ENCODE measurements at regions not wholly inside any gene's neighbourhood (a gene's known extent, or its start where the extent isn't known, plus 50 kb on each side); places are given as distances from the start of the nearest gene placed in this dataset.

DNA sequence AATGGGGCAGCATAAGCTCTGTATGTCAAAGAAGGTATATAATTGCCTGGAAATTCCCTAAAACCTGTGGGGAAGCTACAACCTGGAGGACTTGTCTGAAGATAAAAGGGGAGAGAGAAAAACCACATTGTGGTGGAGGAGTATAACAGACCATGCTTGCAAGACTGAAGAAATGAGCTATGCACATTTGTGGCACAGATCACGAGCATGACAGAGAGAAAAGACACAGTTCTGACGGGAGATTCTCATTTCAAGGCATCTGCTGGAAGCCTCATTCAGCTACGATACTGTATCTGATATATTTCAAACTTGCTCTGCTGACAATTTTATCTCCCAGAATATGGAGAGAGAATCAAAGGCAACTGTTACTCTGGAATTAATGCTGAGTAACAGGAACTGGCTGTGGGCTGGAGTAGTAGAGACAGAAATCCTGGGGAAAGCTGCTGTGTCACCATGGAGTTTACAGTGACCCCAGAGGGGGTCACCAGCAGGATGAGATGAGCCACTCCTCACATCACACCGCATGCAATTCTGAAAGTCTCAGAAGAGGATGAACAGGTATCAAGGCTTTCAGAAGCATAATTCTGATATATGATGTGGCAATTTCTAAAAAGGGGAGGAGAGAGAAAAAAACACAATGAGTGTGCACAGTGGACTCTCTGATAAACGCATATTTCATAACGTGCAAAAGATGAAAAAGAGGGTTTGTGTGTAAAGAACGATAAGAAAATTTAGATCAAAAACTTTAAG, 528.8 kb downstream of the IRX1 start:
- DNase-seq (ENCODE audit: low read depth) = no peak

DNA sequence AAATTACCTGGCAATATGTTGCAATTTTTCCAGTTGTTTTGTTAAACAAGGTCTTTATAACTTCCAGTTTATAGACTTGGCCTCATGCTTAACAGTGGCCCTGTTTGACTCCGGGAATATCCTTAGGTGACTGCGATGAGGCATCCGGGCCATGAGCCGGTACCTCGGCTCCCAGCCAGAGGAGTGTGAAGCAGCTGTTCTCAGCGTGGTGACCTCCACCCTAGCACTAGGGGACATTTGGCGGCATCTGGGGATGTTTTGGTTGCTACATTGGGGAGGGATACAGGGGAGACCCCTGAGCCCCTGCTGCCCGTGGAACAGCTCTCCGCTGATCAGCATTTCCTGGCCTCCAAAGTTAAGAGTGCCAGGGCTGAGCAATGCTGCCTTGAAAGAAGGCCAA, 533.4 kb downstream of the IRX1 start:
- no peak for DNase-seq (ENCODE audit: low read depth)

DNA sequence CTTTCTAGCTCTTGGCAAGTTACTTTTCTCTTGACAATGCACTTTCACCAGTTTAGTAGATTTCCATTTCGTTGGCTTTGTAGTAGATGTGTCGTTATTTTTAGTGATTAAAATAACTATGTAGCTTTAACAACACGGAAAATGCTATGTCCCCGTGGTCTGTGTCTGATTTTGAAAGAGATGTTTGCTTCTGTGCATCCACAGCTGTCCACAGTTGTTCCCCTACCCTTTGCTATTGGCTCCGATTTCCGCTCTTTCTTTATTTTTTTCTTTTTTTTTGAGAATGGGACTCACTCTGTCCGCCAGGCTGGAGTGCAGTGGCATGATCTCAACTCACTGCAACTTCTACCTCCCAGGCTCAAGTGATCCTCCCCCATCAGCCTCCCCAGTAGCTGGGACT, 533.9 kb downstream of the IRX1 start:
- no peak for DNase-seq (ENCODE audit: low read depth)

DNA sequence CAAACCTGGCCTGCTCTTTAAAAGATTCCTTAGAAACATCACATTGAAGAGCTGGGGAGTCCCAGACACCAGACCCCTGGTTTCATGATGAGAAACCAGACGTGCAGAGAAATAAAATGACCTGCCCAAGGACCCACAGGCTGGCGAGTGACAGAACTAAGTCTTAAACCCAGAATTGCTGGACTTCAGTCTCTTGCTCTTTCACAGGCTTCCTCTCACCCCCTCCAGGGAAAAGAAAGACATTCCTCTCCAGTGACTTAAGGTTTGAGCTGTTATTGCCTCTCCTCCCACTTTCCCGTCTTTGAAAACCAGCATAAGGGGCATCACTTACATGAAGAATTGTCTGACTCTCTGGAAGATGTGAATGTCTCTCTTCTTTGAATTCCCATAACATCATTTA, 535.2 kb downstream of the IRX1 start:
- no peak for DNase-seq (ENCODE audit: low read depth)

DNA sequence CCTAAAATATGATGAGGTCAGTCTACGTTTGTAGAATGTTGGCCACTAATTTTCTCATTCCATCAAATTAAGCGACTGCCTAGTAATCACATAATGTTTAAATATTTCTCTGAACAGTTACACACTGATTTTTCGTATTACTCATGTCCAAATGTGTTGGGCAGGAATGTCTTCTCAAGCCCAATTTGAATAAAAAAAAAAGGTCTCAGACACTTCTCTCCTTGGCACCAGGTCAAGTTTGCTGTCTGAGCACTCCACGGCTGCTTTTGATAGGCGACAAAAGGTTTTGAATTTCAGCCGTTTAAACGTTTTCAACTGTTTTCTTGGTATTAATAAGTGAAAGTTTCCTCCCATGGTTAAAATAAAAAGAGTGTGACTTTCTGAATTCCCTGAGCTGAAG, 542.1 kb downstream of the IRX1 start:
- DNase-seq (ENCODE audit: low read depth) = no peak

DNA sequence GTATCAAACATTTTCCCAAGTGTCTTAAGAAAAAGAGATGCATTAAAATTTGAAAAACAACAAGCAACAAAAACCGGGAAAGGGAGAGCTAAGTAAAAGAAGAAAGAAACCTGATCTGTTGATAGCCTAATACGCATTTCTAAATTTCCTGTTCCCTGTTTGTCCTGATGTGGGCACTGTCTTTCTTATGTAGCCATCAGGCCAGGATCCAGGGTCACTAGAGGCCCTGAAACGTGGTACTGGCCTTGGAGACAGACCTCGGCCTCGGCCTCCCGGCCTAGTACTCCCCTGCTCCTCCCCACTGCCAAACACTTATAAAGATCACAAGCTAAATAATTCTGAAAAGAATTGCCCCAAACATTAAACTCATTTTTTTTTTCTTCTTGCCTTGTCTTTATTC, 547.2 kb downstream of the IRX1 start:
- no peak for DNase-seq (ENCODE audit: low read depth)

DNA sequence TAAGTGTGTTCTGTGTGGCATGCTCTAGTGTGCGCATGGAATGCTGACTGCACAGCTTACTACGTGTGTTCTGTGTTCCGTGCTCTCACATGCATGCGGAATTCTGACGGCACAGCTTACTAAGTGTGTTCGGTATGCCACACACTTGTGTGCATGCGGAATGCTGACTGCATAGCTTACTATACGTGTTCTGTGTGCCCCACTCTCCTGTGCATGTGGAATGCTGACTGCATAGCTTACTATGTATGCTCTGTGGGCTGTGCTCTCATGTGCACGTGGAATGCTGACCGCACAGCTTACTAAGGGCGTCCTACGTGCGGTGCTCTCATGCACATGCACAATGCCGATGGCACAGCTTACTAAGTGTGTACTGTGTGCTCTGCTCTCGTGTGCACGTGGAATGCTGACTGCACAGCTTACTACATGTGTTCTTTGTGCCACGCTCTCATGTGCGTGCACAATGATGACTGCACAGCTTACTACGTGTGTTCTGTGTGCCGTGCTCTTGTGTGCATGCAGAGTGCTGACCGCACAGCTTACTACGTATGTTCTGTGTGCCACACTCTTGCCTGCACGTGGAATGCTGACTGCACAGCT, 548.9 kb downstream of the IRX1 start:
- no peak for DNase-seq (ENCODE audit: low read depth)

DNA sequence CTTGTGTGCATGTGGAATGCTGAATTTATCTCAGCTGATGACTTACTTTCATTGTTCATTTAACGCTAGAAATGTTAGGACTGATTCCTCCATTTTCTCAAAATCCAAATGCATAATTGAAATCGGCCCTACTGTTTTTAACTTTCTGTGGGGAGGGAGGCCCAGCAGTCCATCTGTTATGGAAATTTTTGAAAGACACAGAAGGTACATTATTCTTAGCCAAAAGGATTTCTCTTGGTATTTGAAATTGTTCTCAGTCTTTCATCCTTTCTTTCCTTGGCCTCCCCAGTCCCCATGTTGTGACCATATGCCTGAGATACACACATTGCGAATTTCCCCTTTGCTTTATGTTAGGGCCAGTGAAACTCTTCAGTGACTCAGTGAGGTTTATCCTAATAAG, 549.9 kb downstream of the IRX1 start:
- no peak for DNase-seq (ENCODE audit: low read depth)

DNA sequence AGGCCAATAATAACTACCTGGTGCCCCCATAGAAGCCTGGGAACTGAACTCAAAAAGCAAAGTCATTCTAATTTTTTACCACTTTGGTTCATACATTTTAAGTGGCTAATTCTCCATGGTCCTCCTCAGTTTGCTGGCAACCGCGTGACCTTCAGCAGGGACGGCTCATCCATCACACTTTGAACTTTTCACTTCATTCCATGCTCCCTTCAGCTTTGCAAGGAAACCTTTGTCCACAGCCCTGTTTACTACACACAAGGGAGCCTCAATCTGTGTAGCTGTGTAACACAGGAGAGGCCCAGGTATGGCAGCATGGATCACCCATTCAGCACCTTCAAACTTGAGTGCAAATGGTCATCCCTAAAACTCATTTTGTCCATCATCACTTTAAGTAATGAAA, 552.4 kb downstream of the IRX1 start:
- DNase-seq (ENCODE audit: low read depth) = no peak

DNA sequence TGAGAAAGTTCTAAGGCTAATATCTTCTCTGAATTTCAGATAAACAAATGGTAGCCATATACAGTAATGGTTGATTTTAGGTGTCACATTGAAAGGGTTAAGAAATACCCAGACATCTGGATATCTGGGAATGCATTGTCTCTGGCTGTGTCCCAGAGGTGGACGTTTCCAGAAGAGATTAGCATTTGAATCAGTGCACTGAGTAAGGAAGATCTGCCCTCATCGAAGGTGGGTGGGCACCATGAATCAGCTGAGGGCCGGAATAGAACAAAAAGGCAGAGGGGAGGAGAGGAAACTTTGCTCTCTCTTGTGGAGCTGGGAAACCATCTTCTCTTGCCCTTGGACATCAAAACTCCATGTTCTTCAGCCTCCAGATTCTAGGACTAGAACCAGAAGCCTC, 554.4 kb downstream of the IRX1 start:
- no peak for DNase-seq (ENCODE audit: low read depth)

DNA sequence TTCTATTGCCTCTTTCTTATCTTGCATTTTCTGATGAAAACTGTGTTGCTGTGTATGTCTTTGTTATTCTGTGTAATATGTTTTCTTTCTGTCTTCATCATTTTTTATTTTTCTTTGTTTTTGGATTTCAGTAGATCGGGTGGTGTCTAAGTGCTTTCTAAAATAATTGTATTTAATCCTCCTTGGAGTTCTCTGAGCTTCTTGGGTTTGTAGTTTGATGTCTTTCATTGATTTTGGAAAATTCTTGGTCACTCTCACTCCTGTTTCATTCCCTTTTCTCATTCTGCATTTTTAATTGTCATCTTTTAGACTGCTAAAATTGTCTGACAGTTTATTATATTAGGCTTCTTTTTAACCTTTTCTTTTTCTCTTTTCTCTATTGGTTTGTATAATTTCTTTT, 560.5 kb downstream of the IRX1 start:
- no peak for DNase-seq (ENCODE audit: low read depth)

DNA sequence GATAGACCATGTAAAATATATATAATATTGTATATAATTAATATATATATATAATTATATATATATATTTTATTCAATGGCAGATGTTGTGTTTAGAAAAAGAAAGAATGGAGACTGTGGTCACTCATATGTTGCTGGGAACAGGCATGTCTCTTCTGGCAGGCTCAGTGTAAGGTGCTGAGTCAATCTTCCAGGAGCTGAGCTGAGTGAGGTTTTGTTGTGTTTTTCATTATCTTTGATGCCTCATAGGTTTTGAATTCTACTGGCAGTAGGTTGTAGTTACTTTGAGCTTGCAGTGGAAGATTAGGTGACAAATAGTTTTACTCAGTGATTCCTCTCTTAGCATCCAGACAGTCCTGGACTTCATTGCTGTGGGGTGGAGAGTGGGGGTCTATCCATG, 561.3 kb downstream of the IRX1 start:
- DNase-seq (ENCODE audit: low read depth) = no peak

DNA sequence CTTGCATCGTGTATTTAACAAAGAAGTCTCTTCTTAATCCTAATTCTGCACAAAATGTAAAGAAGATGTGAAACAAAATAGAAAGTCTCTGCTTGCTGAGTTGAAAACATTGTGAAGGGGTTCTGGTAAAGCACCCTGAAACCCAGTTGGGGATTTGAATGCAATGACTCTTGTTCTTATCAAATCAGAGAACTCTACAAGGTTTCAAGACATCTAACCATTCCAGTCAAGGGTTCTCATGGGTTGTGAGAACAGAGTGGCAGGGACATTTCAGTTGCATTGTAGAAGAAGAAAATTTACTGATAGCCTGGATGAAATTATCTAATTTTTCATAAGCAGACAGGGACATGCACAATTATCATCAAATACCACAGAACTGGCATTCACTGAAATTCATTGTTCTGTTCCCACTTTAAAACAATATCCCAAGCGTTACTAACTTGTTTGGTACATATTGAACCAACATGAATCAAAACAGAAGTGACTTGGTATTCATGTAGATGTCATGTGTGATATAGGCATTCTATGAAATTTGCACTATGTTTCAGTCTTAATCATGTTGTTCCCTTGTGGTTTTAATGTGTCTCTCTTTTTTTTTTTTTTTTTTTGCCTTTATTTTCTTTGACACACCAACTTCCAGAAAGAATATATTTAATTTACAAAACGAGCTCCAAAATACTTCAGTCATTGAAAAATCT, 563.3 kb downstream of the IRX1 start:
- DNase-seq (ENCODE audit: low read depth) = no peak

DNA sequence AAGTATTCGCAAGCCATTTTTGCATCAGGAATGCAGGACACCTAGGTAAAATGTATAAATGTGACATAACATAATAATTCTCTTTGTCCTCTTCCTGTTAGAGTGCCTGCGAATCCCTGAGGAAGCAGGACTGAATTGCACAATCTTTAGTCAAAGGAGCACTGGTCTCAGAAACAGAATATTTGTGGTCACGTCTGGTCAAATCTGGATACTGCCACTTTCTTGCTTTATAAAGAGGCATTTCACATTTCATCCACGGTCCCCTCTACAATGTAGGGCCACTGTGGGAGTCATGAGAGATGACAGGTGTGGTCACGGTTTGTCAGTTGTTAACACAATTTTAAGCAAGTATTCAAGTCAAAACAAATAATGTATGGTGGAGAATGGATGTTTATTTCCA, 564.0 kb downstream of the IRX1 start:
- DNase-seq (ENCODE audit: low read depth) = no peak

DNA sequence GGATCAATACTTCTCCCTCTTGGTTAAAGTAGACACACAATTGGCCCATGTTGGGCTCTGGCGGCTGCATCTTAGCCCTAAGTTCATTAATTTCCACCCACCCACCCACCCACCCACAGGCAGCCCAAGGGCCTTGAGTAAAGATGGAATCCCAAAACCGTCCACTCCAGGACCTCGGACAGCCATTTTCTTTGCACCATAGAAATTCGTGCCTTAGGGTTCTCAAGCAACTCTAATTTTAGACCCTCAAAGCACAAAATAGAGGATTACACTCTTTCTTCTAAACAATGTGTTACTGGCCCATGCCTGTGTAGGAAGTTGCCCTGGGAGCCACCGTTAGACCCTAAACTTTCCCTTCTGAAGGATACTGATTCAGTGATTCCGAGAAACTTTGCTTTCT, 568.5 kb downstream of the IRX1 start:
- DNase-seq (ENCODE audit: low read depth) = no peak

DNA sequence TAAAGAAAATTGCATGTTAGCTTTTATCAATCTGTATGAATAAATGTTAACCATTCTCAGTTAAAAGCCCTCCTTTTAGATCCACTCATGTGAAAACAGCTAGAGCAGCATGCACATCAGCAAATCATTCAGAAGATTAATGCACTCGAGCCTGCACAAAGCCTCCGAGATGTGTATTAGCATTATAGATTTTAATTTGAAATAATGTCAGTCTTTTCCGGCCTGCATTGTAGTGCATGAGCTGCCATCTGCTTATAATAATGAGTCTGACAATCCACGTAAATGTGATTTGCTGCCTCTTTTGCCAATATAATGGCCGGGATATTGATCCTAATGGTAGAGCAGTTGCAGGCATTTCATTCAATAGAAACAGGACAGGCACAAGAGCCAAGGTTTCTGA, 585.1 kb downstream of the IRX1 start:
- DNase-seq (ENCODE audit: low read depth) = no peak

DNA sequence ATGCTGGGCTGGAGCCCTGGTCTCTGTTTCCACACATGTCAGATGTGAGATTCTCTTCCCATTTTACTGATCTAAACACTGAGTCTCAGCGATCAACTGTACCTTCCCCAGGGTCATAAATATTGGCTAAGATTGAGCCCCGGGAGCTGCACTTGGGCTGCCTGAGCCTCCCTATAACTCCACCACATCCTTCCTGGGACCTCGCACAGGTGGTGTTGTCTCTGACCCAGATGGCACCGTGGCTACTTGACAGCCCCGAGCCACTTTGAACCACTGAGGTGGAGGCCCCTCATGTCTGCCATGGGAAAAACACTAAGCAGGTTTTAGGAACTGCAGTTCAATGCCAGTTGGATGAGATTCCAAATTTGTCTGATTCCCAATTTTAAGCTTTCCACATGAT, 586.5 kb downstream of the IRX1 start:
- DNase-seq (ENCODE audit: low read depth) = no peak

DNA sequence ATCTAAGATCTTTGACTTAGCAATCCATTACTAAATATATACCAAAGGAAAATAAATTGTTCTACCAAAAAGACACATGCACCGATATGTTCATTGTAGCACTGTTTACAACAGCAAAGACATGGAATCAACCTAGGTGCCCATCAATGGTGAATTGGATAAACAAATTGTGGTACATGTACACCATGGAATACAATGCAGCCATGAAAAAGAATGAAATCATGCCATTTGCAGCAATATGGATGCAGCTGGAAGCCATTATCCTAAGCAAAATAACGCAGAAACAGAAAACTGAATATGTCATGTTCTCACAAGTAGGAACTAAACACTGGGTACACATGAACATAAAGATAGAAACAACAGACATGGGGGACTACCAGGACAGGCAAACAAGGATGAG, 589.5 kb downstream of the IRX1 start:
- no peak for DNase-seq (ENCODE audit: low read depth)

DNA sequence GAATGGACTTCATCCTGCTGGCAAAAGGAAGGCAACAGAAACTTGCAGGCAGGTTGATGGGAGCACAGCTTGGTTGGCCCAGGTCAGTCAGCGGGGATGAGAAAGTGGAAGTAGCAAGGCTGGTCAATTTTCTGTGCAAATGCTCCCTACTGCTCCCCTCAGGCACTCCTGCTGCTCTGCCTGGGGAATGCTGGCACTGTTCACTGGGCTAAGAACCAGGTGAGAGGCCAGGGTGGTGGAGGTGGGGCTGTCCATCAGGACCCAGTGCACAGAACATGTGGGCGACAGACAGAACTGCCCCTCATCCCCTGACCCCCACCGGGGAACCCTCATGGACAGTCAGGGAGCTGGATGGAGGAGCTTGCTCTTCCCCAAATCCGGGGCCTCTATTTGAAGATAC, 593.1 kb downstream of the IRX1 start:
- no peak for DNase-seq (ENCODE audit: low read depth)

DNA sequence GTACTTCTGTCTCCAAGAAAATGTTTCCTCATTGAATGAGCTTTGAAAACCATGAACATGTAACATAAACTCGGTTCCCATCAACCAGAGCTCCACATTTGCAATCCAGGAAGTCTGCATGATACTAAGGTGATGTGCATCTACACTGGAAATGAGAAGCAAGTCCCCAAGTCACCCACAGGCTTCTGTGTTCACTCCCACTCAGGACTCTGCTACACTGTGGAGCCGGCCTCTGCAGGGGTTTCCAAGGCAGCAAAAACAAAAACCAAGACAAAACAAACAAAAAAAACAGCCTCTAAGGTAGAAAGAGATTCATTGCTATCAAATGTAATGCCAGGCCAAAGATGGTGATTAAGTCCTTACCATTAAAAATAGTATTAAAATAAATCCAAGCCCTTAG, 593.7 kb downstream of the IRX1 start:
- no peak for DNase-seq (ENCODE audit: low read depth)

DNA sequence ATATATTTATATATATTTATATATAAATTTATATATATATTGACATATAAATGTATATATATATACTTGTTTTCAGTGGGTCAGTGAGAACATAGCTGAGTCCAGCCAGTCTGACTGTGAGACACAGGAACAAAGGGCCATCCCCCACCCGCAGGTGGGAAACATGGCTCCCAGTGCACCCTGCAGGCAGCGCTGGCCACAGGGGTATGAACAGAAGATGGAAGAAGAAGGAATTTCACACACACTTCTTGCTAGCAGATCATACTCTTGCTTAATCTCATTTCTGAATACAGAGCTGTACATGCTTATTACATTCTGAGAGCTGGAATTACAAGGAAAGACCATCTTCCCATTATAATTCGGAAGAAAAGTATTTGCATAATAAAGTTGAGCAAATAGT, 595.4 kb downstream of the IRX1 start:
- DNase-seq (ENCODE audit: low read depth) = no peak

DNA sequence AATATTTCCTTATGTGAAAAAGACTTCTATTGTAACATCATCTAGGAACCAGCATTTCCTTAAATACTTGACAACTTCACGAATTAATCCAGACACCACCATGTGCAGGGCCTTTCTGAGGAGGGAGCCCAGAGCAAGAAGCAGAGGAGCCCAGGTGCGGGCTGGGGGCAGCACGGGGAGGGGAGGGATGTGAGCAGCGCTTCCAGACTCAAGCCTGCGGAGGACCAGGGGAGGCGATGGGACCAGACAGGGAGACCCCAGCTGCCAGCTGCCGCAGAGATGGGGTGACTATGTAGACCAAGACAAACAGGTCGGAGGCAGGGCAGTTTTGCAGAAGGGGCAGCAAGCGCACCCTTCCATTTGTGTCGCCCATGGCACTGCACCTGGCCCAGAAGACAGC, 596.1 kb downstream of the IRX1 start:
- no peak for DNase-seq (ENCODE audit: low read depth)

DNA sequence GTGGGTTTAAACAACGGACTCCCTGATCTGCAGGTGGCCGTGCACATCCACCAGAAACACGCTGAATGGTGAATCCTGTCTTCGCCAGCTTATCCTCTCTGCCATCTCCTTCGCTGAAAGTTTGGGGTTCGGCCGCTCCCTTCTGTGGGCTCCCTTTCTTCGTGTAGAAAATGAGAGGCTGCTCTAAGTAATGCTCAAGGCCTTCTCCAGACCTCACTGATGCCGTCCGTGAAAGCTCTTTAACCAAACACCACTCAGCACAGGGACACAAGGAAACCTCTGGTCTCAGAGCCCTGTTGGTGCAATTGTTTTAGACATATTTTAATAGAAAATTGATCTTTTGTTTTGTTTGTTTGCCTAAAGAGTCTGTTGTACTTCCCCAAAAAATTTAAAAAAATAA, 596.5 kb downstream of the IRX1 start:
- DNase-seq (ENCODE audit: low read depth) = no peak

DNA sequence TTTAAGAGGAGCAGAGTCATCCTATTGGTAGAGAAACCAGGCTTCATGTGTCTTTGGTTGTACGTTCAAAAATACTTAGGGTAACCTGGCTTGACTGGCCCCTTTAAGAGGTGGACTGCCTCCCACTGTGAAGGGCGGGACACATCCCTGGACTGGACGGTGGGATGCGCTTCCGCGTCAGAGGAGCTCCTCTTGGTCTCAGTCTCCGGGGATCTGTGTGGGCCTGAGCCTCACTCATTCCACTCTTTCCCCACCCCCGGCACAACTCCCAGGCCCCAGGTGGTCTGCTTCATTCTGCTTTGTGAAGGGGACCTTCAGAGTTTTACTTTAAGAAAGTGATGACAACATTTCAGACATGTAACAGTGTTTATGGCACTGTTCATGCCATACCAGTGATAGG, 601.1 kb downstream of the IRX1 start:
- DNase-seq (ENCODE audit: low read depth) = no peak

All from activated T-cell treated with anti-CD3 and anti-CD28 coated beads for 48 hours (primary cell).